T47D (cell line): ENCODE measurements at regions not wholly inside any gene's neighbourhood (a gene's known extent, or its start where the extent isn't known, plus 50 kb on each side); places are given as distances from the start of the nearest gene placed in this dataset.

Experiments used
- DNase-seq, 2 experiments: peaks; one replicate each; pipeline versions ENCODE4 v3.0.0 to v3.0.0-alpha.2; 2011 to 2012; ENCODE audit warnings: low read depth in 1 of 2, low spot score in 1 of 2
- JUND ChIP-seq: IDR thresholded peaks from 2 replicates; pipeline ENCODE4 v1.6.1; 2012; ENCODE audit warnings: low read depth
- in situ Hi-C: cut with HindIII; loops from 2 replicates; pipeline ENCODE4 v1.10.0; 2016; ENCODE audit warnings: low sequenced_read_pairs, low pct_unique_long_range_greater_than_20kb

DNA sequence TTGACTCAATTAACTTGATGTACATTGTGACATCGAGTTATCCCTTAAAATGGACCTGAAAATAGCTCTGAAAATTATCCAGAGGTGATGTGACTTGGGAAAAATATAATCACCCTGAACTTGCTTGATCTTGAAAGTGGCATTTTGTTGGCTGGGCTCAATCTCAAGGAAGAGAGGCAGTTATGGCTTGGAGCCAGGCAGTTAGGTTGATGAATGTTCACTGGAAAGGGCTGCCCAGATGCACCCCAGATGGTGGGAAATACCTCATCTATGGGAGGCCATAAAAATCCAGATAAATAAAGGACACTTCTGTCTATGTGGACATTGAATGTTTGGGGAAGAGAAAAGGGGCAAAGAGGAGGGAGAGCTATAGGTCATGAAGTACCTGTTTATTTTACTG is 55.7 kb upstream of the OR5AN1 start:
- in situ Hi-C loops, result no loop called here
- DNase-seq, result no peak
- TF ChIP-seq JUND, result no peak

DNA sequence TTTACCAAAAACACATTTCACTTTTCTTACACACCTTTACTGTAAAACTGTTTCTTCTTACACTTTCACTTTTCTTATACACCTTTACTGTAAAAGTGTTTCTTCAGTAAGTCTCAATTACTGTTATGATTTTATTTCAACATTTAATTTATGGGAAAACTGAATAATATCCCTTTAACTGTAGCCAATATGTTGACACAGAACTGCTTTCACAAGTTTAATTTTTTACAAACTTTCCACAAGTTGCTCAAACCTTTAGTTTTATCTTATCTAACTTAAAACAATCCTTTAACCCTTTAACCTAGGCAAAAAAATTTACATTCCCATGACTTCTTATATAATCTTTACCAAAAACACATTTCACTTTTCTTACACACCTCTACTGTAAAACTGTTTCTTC is 63.3 kb upstream of the OR5AN1 start:
- TF ChIP-seq JUND, result no peak
- in situ Hi-C loops, result no loop called here
- no peak for DNase-seq

DNA sequence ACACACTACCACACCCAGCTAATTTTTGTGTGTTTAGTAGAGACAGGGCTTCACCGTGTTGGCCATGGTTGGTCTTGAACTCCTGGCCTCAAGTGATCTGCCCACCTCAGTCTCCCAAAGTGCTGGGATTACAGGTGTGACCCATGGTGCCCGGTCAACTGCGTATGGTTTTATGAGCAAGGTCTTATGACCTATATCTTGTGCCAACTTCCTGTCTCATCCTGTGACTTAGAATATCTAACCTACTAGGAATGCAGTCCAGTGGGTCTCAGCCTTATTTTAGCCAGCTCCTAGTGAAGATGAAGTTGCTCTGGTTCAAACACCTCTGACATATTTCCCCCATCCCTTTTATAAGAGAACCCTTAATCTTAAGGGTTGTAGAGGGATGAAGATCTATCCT is 66.1 kb upstream of the OR5AN1 start:
- TF ChIP-seq JUND, result no peak
- in situ Hi-C loops, result no loop called here
- peak in 1 of 2 experiments; percentile 73 for DNase-seq

DNA sequence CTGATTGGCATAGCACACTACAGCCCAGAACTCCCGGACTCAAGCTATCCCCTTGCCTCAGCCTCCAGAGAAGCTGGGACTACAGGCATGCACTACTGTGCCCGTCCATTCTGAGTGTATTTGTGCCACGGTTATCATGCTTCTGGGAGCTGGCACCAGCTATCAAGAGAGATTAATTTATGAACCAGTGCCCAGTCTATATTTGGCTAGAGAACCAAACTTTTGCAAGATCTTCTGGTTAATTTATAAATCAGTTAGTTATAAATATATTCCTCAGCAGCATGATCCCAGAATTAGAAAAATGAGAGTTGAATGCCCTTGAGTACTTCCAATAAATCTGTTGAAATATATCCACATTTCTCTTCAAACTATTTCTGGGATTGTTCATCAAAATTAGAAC is 67.5 kb upstream of the OR5AN1 start:
- no peak for TF ChIP-seq JUND
- in situ Hi-C loops, result no loop called here
- no peak for DNase-seq

DNA sequence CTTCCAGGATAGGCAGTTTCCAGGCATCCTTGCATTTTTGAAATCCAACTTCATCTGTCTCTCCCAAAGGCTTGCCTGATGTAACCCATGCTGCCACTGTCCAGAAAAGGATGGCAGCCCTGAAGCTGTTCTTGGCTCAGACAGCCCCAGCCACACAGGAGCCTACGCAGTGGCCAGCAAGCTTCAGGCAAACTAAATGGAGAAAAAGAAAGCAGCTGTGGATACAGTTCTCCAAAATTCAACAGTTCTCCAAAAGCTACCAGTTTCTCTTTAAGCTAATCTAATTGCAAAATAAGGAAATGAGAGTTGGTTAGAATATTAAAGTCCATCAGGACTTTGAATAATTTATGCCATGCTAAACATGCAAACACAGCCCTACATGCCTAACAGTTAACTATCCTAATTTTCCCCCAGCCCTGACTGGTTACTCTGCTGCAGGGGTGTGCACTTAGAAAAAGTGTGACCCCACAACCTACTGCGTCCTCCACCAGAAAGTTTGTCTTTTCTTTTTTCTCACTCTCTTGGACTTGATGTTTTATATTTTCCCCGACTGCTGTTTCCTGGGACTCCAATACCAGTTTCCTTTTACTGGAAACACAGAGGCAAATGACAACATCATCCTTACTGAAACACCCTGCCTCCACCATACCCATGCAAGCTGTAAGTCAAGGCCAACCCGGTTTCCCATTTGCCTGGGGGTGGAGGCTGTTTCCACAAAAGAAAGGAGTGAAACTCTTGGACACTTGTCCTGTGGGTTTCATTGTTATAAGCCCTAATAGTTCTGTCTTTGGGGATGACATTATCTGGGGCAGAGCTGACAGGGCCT is 69.1 kb upstream of the OR5AN1 start:
- in situ Hi-C loops, result no loop called here
- TF ChIP-seq JUND, result no peak
- DNase-seq, result no peak

DNA sequence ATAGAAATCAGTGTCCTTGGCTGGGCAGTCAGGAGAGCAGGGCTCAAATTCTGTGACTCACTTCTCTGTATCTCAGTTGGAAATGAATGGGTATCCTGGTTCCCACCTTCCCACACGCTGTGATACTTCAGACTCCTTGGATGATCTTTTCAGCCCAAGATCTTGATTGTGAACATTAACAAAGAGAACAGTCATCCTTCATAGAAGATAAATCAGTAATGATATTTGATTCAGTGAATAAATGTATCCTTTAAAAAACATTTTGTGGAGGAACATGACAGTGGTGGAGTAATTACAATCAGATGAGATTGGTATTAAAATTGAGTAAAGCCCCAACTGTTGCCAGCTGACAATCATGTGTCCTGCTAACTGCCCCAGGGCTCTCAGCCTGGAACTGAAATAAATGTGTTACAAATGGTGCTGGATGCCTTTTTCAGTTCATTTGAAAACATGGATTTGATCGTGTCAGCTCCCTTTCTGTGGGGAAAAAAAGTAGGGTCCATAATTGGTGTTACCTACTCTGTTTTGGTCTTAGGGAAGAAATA is 72.9 kb upstream of the OR5AN1 start:
- no peak for DNase-seq
- no peak for TF ChIP-seq JUND
- in situ Hi-C loops, result no loop called here

DNA sequence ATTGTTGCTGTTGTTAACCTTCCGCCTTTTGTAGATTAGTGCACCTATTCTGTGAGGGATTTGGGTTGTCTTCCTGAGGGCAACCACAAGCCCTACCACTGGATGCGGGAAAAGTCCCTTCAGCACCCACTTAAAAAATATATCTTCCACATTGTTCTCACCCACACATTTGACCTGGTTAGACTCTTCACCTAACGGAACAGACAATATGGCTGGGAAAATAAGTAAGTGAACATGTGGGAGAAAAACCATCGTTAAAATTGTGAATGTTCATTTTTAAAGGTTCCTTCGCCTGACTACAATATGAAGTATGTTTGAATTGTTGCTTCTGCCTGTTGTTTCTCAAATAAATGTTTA is 72.0 kb upstream of the MPEG1 start:
- DNase-seq, result no peak
- in situ Hi-C loops, result no loop called here
- TF ChIP-seq JUND, result no peak

DNA sequence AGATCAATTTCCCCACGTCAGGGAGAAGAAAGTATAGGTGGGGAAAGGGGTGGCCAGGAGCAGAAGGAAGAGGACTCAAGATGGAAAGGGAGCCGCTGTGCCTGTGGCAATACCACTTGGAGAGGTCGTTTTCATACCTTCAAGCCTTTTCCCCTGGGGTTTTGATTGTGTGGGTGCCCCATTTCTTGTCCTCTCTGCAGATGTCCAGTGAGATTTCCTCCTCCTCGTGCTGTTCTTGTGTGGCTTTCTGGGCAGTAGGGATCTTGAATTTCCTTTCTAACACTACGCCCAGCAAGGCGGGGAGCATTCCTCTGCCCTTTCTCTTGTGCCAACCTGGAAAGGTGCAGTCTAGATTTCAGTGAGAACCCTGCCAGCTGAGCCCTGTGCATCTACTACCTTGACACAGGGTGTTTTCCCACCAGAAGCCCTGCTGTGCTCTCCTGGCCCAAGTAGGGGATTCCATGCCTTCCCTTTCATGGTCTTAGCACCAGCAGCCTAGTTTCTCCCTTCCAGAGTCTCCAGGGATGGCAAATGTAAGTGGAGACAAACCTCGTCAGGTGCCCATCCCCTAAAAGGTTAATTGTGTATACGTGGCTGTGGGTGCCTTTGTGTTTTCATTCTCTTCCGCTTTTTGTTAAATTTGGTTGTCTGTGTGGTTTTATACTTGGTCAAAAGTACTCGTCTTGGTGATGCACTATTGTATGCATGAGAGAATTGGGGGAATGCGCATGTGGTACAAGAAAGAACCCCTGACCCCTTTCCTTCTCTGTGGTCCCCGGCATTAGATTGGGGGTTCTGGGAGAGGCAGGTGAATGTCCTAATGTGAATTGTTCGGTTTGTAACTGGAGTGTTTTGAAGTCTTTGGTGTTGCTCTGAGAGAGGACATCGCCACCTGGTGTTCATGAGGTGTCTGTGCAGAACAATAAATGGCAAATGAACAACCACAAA is 71.4 kb upstream of the MPEG1 start:
- in situ Hi-C loops, result no loop called here
- no peak for TF ChIP-seq JUND
- DNase-seq, result peak; percentile 31 to 82

DNA sequence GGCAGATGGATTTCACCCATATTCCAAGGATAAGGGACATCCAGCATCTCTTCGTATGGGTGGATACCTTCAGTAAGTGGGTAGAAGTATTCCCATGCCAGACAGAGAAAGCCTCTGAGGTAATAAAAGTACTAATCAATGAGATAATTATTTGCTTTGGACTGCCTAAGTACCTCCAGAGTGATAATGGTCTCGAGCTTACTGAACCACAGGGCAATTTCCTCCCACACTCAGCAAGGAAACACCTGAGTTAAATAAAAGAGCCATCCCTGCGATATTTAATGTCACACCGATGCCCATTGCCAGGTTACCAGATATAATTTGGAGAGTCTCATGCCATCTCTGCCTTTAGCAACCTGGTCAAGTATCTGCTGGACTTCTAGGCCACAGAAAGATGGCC is 70.6 kb upstream of the MPEG1 start:
- in situ Hi-C loops, result no loop called here
- TF ChIP-seq JUND, result no peak

DNA sequence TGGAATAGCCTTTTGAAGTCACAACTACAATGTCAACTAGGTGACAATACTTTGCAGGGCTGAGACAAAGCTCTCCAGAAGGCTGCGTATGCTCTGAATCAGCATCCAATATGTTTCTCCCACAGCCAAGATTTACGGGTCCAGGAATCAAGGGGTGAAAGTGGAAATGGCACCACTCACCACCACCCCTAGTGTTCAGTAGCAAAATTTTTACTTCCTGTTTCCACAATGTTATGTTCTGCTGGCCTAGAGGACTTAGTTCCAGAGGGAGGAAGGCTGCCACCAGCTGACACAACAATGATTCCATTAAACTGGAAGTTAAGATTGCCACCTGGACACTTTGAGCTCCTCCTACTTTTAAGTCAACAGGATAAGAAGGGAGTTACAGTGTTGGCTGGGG is 68.5 kb upstream of the MPEG1 start:
- no peak for TF ChIP-seq JUND
- no peak for DNase-seq
- in situ Hi-C loops, result no loop called here

More for the DNA sequence above, 70.6 kb upstream of the MPEG1 start:
- no peak for DNase-seq

DNA sequence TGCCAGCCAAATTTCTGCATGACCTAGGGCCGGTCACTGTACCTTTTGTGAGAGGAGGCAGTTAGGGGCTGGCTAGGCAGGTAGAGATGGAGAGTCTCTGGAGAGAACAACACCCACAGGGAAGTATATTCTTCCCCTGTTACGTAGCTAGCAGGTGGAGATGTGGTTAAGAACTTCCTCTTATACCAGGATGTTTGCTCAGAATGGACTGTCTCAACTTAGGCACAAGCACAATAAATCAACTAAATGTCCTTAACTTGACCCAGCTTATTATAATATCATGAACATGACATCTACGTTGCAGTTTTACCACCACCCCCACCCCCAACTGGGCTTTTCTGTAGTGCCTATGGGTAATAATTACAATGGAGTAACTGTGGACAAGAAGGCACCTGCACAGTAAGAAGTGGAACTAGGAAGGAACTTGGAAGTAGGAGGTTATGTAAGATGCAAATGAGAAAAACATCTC is 60.7 kb upstream of the MPEG1 start:
- TF ChIP-seq JUND, result no peak
- in situ Hi-C loops, result no loop called here
- DNase-seq, result peak in 1 of 2 experiments; percentile 94

DNA sequence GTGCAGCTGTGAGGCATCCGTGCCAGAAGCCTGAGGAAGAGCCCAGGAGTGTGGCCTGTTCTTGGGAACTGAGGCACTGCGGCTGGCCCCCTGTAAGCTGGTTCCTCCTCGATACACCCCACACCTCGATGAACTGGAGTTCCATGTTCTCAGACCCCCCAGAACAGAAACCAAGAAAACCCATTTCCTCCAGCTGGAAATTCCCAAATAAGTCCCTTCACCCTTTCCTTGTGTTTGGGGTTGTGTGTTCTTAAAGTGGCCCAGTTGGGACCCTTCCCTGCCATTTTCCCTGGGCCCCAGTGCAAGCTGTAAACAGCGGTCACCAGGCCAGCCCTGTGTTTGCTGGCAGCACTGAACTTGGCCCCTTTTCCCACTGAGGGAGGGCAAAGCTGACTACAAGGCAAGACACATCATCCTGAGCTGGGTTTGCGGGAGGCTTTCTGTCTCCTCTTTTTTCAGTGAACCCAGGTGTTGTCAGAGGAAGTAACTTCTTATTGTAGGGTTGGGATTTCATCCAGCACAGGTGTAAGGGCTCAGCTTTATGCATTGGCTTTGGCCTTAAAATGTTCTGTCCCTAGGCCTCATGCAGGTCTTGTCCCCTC is 60.1 kb upstream of the MPEG1 start:
- no peak for TF ChIP-seq JUND
- in situ Hi-C loops, result no loop called here
- DNase-seq, result no peak
